Prostate gland (tissue), 2 donors: ENCODE measurements at regions not wholly inside any gene's neighbourhood (a gene's known extent, or its start where the extent isn't known, plus 50 kb on each side); places are given as distances from the start of the nearest gene placed in this dataset.

ENCODE experiments used
- DNase-seq: peaks from one replicate; pipeline ENCODE4 v3.0.0-alpha.2; 2019; ENCODE audit warnings: low spot score
- H3K27ac ChIP-seq, 2 donors: fragments of 200-600 bp; sonication (generic); 2 replicates each; pipeline ENCODE4 v1.5.1; 2017 to 2019
- H3K27me3 ChIP-seq: fragments of 200-600 bp; sonication (generic); replicated peaks from 2 replicates; pipeline ENCODE4 v1.5.1; 2019; ENCODE audit not compliant: insufficient read depth
- H3K36me3 ChIP-seq, 2 donors: fragments of 200-600 bp; sonication (generic); 1 replicate in 1 of 2; 2 replicates in 1 of 2; pipeline versions ENCODE4 v1.5.1 to v1.8.1; 2017 to 2019
- H3K4me1 ChIP-seq: fragments of 200-600 bp; sonication (generic); replicated peaks from 2 replicates; pipeline ENCODE4 v1.5.1; 2019
- H3K4me3 ChIP-seq, 2 donors: fragments of 200-600 bp; sonication (generic); 2 replicates each; pipeline ENCODE4 v1.5.1; 2017 to 2019
- H3K9me3 ChIP-seq: fragments of 200-600 bp; sonication (generic); 2 replicates; pipeline ENCODE4 v1.5.1; 2017
- CTCF ChIP-seq, 4 experiments: fragments of 200-600 bp in 2 of 4; fragments of 450-650 bp in 2 of 4; sonication (generic) in 2 of 4; IDR thresholded peaks; 1 replicate in 3 of 4; 2 replicates in 1 of 4; pipeline ENCODE4 v1.5.1; 2016 to 2019; ENCODE audit warnings: antibody characterized with exemption in 4 of 4, mild to moderate bottlenecking in 2 of 4, moderate library complexity in 2 of 4
- POLR2A ChIP-seq: fragments of 450-650 bp; IDR thresholded peaks from one replicate; pipeline ENCODE4 v1.6.1; 2016; ENCODE audit warnings: antibody characterized with exemption, mild to moderate bottlenecking
- POLR2AphosphoS5 ChIP-seq: sonication (generic); formaldehyde crosslinking; IDR thresholded peaks from one replicate; pipeline ENCODE4 v1.6.1; 2017; ENCODE audit warnings: antibody characterized with exemption
- WGBS: methylation state at CpG from one replicate; pipeline ENCODE4 v1.1.5; 2018; 5-methylcytosine and 5-hydroxymethylcytosine counted together
- intact Hi-C: fragments of 100-400 bp; cut with DNase I; formaldehyde crosslinking; loops from one replicate; pipeline ENCODE4 v1.14.2; 2022

DNA sequence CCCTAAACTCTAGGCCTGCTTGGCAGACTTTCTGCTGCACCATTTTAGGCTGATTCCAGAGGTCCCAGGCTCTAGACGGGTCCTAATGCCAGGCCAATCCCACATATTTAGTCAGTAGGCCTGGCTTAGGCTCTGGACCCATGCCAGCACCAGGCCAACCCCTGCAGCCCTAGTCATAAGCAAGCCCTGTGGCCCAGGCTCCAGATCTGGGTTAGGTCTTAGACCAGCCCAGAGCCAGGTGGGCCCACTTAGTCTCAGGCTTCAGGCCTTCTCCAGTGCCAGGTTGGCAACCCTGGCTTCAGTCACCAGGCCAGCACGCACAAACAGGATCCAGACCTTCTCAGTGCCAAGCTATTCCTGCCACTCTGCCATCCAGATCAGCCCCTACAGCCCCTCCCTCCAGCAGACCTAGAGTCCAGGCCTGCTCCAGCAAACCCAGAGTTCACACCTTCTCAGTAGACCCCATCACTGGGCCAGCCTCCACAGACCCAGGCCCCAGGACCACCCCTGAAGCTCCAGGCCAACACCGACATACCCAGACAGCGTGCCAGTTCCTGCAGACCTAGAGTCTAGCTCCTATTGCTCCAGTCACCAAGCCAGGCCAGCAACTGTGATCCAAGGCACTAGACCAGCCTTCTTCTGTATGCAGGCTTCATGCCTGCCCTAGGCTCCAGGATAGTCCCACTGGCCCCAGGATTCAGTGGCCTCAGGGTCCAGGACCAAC lies 467.6 kb downstream of the RWDD3 start:
- intact Hi-C loops: no loop called here
- no peaks in the 10 kb centered on the region for H3K4me1 ChIP-seq
- H3K9me3 ChIP-seq: no peaks in the 10 kb centered on the region
- TF ChIP-seq POLR2AphosphoS5 (no peak), CTCF (IDR thresholded peaks at IDR 0.05) (no peak), POLR2A (no peak)
- H3K36me3 ChIP-seq: no peaks in the 10 kb centered on the region
- no peak overlapping the region for H3K4me3 ChIP-seq
- no peak for DNase-seq
- H3K27me3 ChIP-seq: no peaks in the 10 kb centered on the region
- H3K27ac ChIP-seq: no peak overlapping the region
- 96% methylated on average over 4 of the region's 4 CpGs for WGBS

DNA sequence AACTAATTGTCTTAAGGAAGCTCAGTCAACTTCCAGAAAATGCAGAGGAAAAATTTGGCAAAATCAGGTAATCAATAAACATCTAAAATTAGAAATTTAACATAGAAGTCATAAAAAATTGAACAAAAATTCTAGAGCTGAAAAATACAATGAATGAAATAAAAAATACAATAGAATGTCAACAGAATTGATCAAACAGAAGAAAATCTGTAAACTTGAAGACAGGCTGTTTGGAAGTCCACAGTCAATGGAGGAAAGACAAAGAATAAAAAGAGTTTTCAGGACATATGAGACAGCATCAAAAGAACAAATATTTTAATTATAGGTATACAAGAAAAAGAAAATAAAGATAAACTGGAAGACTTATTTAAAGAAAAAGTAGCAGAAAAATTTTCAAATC lies 469.0 kb downstream of the RWDD3 start:
- DNase-seq: no peak
- Histone ChIP-seq H3K27ac (no peak overlapping the region), H3K9me3 (no peaks in the 10 kb centered on the region), H3K27me3 (no peaks in the 10 kb centered on the region), H3K36me3 (no peaks in the 10 kb centered on the region), H3K4me1 (no peaks in the 10 kb centered on the region), H3K4me3 (no peak overlapping the region)
- no peak for TF ChIP-seq POLR2A
- TF ChIP-seq CTCF (IDR thresholded peaks at IDR 0.05): no peak
- TF ChIP-seq POLR2AphosphoS5: no peak
- intact Hi-C loops: no loop called here

DNA sequence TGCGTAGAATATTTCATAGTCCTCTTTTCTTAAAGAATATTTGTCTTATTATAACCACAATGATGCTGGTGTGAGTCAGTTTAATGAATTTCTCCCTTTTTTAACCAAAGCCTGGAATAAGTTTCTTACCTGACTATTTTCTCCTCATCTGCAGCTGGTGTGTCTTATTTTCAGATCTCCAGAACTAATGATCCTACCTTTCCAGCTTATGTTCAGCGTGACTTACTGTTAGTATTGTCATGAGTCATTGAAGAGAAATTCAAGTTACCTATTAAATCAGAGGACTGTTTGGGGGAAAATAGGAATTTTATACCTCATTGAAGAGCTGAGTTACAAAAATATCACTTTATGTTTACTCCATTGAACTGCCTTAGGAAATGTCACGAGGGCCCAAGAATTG lies 482.1 kb downstream of the RWDD3 start:
- 84% methylated on average over 3 of the region's 3 CpGs for WGBS
- TF ChIP-seq CTCF (IDR thresholded peaks at IDR 0.05): no peak
- no peak for TF ChIP-seq POLR2AphosphoS5
- no peak for TF ChIP-seq POLR2A
- H3K27me3 ChIP-seq: no peaks in the 10 kb centered on the region

GRCh38 chr1:95716550-95716949 lies 482.5 kb downstream of the RWDD3 start:
- 84% methylated on average over 5 of the region's 5 CpGs for WGBS
- H3K4me1 ChIP-seq: no peaks in the 10 kb centered on the region
- no peak for TF ChIP-seq CTCF (IDR thresholded peaks at IDR 0.05)
- intact Hi-C loops: no loop called here
- no peaks in the 10 kb centered on the region for H3K9me3 ChIP-seq
- no peaks in the 10 kb centered on the region for H3K36me3 ChIP-seq
- no peaks in the 10 kb centered on the region for H3K27me3 ChIP-seq
- H3K4me3 ChIP-seq: no peak overlapping the region
- no peak for DNase-seq
- H3K27ac ChIP-seq: no peak overlapping the region

More for the DNA sequence above, 482.1 kb downstream of the RWDD3 start:
- H3K27ac ChIP-seq: no peak overlapping the region
- H3K4me1 ChIP-seq: no peaks in the 10 kb centered on the region
- no peaks in the 10 kb centered on the region for H3K36me3 ChIP-seq
- no peak overlapping the region for H3K4me3 ChIP-seq
- DNase-seq: no peak
- H3K9me3 ChIP-seq: no peaks in the 10 kb centered on the region
- intact Hi-C loops: no loop called here

DNA sequence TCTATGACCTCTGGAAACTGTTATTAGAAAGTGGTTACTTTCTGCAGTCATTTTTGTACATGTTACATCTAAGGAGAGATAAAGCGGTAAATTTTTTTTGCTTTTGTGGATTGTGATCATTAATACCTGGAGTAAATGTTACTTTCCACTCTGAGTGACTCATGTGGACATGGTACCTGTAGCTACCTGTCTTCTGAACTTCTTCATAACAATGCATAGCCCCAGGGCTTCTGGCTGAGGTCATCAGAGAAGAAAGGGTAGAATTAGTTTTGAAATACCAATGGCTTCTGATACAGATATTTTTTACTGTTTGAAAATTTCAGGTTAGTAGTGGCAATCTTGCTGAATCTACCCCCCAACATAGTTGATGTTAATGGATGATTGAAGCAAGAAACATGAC lies 489.3 kb downstream of the RWDD3 start:
- H3K36me3 ChIP-seq: no peaks in the 10 kb centered on the region
- H3K4me1 ChIP-seq: no peaks in the 10 kb centered on the region
- no peak for DNase-seq
- no peak for TF ChIP-seq POLR2A
- TF ChIP-seq CTCF (IDR thresholded peaks at IDR 0.05): no peak
- TF ChIP-seq POLR2AphosphoS5: no peak
- H3K4me3 ChIP-seq: no peak overlapping the region
- 90% methylated on average over 1 of the region's 1 CpG for WGBS
- H3K27me3 ChIP-seq: no peaks in the 10 kb centered on the region
- no peak overlapping the region for H3K27ac ChIP-seq
- intact Hi-C loops: no loop called here
- H3K9me3 ChIP-seq: no peaks in the 10 kb centered on the region
